ENCODE measurements at regions not wholly inside any gene's neighbourhood (a gene's known extent, or its start where the extent isn't known, plus 50 kb on each side); places are given as distances from the start of the nearest gene placed in this dataset.
A peak's percentile ranks its signal among the peaks of the same experiment; 100 is the strongest.

GRCh38 chr11:69983571-69983877, 94.6 kb upstream of the ANO1 start:
- TF ChIP-seq EZH2phosphoT487 (IDR thresholded peaks at IDR 0.05; ENCODE audit: low read depth, severe bottlenecking, unreplicated experiment) = no peak
- TF ChIP-seq CTCF (IDR thresholded peaks at IDR 0.05; ENCODE audit: poor library complexity) = no peak
- TF ChIP-seq EZH2 (IDR thresholded peaks at IDR 0.05; ENCODE audit: borderline replicate concordance) = no peak
- 85% methylated on average over 10 of the region's 10 CpGs for WGBS (ENCODE audit: low lambda C conversion rate, missing lambda C conversion rate)
- peaks cover 60% of the 10 kb centered on the region for H3K27me3 ChIP-seq

GRCh38 chr11:69983897-69984438, 94.1 kb upstream of the ANO1 start:
- peak overlapping the region; percentile 91 for H3K4me2 ChIP-seq
- no peak overlapping the region for H3K4me3 ChIP-seq
- WGBS (ENCODE audit: low lambda C conversion rate, missing lambda C conversion rate) = 35% methylated on average over 9 of the region's 10 CpGs

More at GRCh38 chr11:69983571-69983877, 94.6 kb upstream of the ANO1 start:
- H3K27ac ChIP-seq = no peak overlapping the region
- H4K20me1 ChIP-seq (ENCODE audit: insufficient read depth, poor library complexity, severe bottlenecking) = no peaks in the 10 kb centered on the region
- H3K4me3 ChIP-seq = no peak overlapping the region
- no peak overlapping the region for H3K4me2 ChIP-seq
- H3K9me2 ChIP-seq (replicated peaks; ENCODE audit: insufficient read depth) = no peaks in the 10 kb centered on the region
- peaks cover 25% of the 10 kb centered on the region for H3K4me1 ChIP-seq (ENCODE audit: insufficient read depth)
- H3K9me3 ChIP-seq (ENCODE audit: low read depth) = no peaks in the 10 kb centered on the region
- no peak for DNase-seq (ENCODE audit: low spot score)
- H2AFZ ChIP-seq = no peak overlapping the region
- no peaks in the 10 kb centered on the region for H3K36me3 ChIP-seq (replicated peaks; ENCODE audit: insufficient read depth, low read depth)
- H3K79me2 ChIP-seq = no peaks in the 10 kb centered on the region

GRCh38 chr11:69984457-69985261, 93.5 kb upstream of the ANO1 start:
- no peak overlapping the region for H3K4me3 ChIP-seq
- H3K27me3 ChIP-seq = peaks cover 63% of the 10 kb centered on the region

More at GRCh38 chr11:69983897-69984438, 94.1 kb upstream of the ANO1 start:
- Histone ChIP-seq H3K27me3 (peaks cover 63% of the 10 kb centered on the region), H3K79me2 (no peaks in the 10 kb centered on the region), H2AFZ (no peak overlapping the region), H3K36me3 (replicated peaks; ENCODE audit: insufficient read depth, low read depth) (no peaks in the 10 kb centered on the region), H3K9me3 (ENCODE audit: low read depth) (no peaks in the 10 kb centered on the region), H3K4me1 (ENCODE audit: insufficient read depth) (peaks cover 21% of the 10 kb centered on the region), H3K27ac (no peak overlapping the region), H3K9me2 (replicated peaks; ENCODE audit: insufficient read depth) (no peaks in the 10 kb centered on the region), H4K20me1 (ENCODE audit: insufficient read depth, poor library complexity, severe bottlenecking) (no peaks in the 10 kb centered on the region)
- TF ChIP-seq EZH2 (IDR thresholded peaks at IDR 0.05; ENCODE audit: borderline replicate concordance) (peak; percentile 34), CTCF (IDR thresholded peaks at IDR 0.05; ENCODE audit: poor library complexity) (no peak)
- DNase-seq (ENCODE audit: low spot score) = no peak

More at GRCh38 chr11:69984457-69985261, 93.5 kb upstream of the ANO1 start:
- peak overlapping the region; percentile 91 for H3K4me2 ChIP-seq
- peaks cover 20% of the 10 kb centered on the region for H3K4me1 ChIP-seq (ENCODE audit: insufficient read depth)
- TF ChIP-seq CTCF (IDR thresholded peaks at IDR 0.05; ENCODE audit: poor library complexity) (no peak), EZH2phosphoT487 (IDR thresholded peaks at IDR 0.05; ENCODE audit: low read depth, severe bottlenecking, unreplicated experiment) (no peak), EZH2 (IDR thresholded peaks at IDR 0.05; ENCODE audit: borderline replicate concordance) (peak; percentile 25)
- H2AFZ ChIP-seq = no peak overlapping the region
- 18% methylated on average over 24 of the region's 24 CpGs for WGBS (ENCODE audit: low lambda C conversion rate, missing lambda C conversion rate)
- H3K9me3 ChIP-seq (ENCODE audit: low read depth) = no peaks in the 10 kb centered on the region
- H3K27ac ChIP-seq = no peak overlapping the region
- no peaks in the 10 kb centered on the region for H3K9me2 ChIP-seq (replicated peaks; ENCODE audit: insufficient read depth)
- no peaks in the 10 kb centered on the region for H4K20me1 ChIP-seq (ENCODE audit: insufficient read depth, poor library complexity, severe bottlenecking)
- no peak for DNase-seq (ENCODE audit: low spot score)
- H3K36me3 ChIP-seq (replicated peaks; ENCODE audit: insufficient read depth, low read depth) = no peaks in the 10 kb centered on the region
- no peaks in the 10 kb centered on the region for H3K79me2 ChIP-seq

All from hepatocyte (in vitro differentiated cells).